PC-9 (cell line): ENCODE measurements at regions not wholly inside any gene's neighbourhood (a gene's known extent, or its start where the extent isn't known, plus 50 kb on each side); places are given as distances from the start of the nearest gene placed in this dataset.

ENCODE experiments used
- EZH2 ChIP-seq: fragments of 200-600 bp; sonication (generic); IDR thresholded peaks from 2 replicates; pipeline ENCODE4 v1.8.0; 2017; ENCODE audit warnings: antibody characterized with exemption, low read depth
- TF ChIP-seq, protein P1 (sequence below): fragments of 200-600 bp; sonication (generic); conservative IDR thresholded peaks from 2 replicates; pipeline ENCODE4 v1.6.1; 2017; ENCODE audit warnings: mixed run types, antibody characterized with exemption, mild to moderate bottlenecking, moderate library complexity

DNA sequence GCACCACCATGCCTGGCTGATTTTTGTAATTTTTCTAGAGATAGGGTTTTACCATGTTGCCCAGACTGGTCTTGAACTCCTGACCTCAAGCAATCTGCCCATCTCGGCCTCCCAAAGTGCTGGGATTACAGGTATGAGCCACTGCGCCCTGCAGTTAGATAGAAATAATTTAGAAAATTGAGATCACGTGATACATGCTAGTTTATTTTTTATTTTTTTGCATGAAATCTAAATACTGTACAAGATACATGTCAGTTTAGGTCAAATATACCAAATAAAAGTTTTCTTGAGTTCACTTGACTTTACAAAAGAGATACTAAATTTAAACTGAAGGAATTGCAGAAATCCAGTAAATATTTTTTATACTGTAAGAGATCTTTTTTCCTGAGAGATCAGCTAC lies 304.2 kb downstream of the YTHDC2 start:
- TF ChIP-seq, protein P1, sequence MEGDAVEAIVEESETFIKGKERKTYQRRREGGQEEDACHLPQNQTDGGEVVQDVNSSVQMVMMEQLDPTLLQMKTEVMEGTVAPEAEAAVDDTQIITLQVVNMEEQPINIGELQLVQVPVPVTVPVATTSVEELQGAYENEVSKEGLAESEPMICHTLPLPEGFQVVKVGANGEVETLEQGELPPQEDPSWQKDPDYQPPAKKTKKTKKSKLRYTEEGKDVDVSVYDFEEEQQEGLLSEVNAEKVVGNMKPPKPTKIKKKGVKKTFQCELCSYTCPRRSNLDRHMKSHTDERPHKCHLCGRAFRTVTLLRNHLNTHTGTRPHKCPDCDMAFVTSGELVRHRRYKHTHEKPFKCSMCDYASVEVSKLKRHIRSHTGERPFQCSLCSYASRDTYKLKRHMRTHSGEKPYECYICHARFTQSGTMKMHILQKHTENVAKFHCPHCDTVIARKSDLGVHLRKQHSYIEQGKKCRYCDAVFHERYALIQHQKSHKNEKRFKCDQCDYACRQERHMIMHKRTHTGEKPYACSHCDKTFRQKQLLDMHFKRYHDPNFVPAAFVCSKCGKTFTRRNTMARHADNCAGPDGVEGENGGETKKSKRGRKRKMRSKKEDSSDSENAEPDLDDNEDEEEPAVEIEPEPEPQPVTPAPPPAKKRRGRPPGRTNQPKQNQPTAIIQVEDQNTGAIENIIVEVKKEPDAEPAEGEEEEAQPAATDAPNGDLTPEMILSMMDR, result no peak
- TF ChIP-seq EZH2, result no peak
